SK-N-SH treated with all-trans-retinoic acid at 6 μM for 48 hours (cell line): ENCODE measurements at regions not wholly inside any gene's neighbourhood (a gene's known extent, or its start where the extent isn't known, plus 50 kb on each side); places are given as distances from the start of the nearest gene placed in this dataset.

ENCODE experiments used
- ATAC-seq: fragments of 200-7000 bp; cut with Tn5 transposase; 3 replicates; pipeline ENCODE4 v1.9.1; 2020; ENCODE audit warnings: mild to moderate bottlenecking, moderate library complexity
- ARNTL ChIP-seq: fragments of 450-650 bp; formaldehyde crosslinking; IDR thresholded peaks from 2 replicates; pipeline ENCODE4 v1.5.0; 2020; ENCODE audit warnings: low read depth, mild to moderate bottlenecking, moderate library complexity, borderline replicate concordance
- BACH2 ChIP-seq: fragments of 250-450 bp; sonication (Bioruptor Pico); IDR thresholded peaks from 2 replicates; pipeline ENCODE4 v1.9.0; 2021; ENCODE audit warnings: mild to moderate bottlenecking, borderline replicate concordance
- CREB5 ChIP-seq: fragments of 250-450 bp; sonication (Bioruptor Pico); IDR thresholded peaks from 2 replicates; pipeline ENCODE4 v1.5.1; 2020; ENCODE audit warnings: low read depth, mild to moderate bottlenecking, moderate library complexity
- CSDC2 ChIP-seq: fragments of 250-450 bp; sonication (Bioruptor Pico); IDR thresholded peaks from 2 replicates; pipeline ENCODE4 v1.5.0; 2020; ENCODE audit warnings: mild to moderate bottlenecking, moderate library complexity
- CSRNP3 ChIP-seq: fragments of 250-450 bp; sonication (Bioruptor Pico); IDR thresholded peaks from 2 replicates; pipeline ENCODE4 v1.5.1; 2021; ENCODE audit warnings: mild to moderate bottlenecking, moderate library complexity
- ESRRG ChIP-seq: fragments of 250-450 bp; sonication (Bioruptor Pico); IDR thresholded peaks from 2 replicates; pipeline ENCODE4 v1.6.1; 2021; ENCODE audit warnings: mild to moderate bottlenecking
- GLIS3 ChIP-seq: fragments of 250-450 bp; sonication (Bioruptor Pico); IDR thresholded peaks from 2 replicates; pipeline ENCODE4 v1.5.0; 2020; ENCODE audit warnings: mild to moderate bottlenecking, moderate library complexity
- ISL1 ChIP-seq: fragments of 250-450 bp; sonication (Bioruptor Pico); IDR thresholded peaks from 2 replicates; pipeline ENCODE4 v2.1.2; 2022; ENCODE audit warnings: mild to moderate bottlenecking, moderate library complexity
- OSR1 ChIP-seq: fragments of 250-450 bp; sonication (Bioruptor Pico); IDR thresholded peaks from 2 replicates; pipeline ENCODE4 v1.8.0; 2022; ENCODE audit warnings: moderate library complexity, mild to moderate bottlenecking, inconsistent platforms
- POU6F1 ChIP-seq: fragments of 250-450 bp; sonication (Bioruptor Pico); IDR thresholded peaks from 2 replicates; pipeline ENCODE4 v1.8.0; 2021; ENCODE audit warnings: low read depth, mild to moderate bottlenecking, moderate library complexity, borderline replicate concordance
- PPARA ChIP-seq: fragments of 250-450 bp; sonication (Bioruptor Pico); IDR thresholded peaks from 2 replicates; pipeline ENCODE4 v1.5.0; 2020; ENCODE audit warnings: mild to moderate bottlenecking, borderline replicate concordance
- RARB ChIP-seq: fragments of 250-450 bp; sonication (Bioruptor Pico); IDR thresholded peaks from 2 replicates; pipeline ENCODE4 v1.8.0; 2021; ENCODE audit warnings: mild to moderate bottlenecking, moderate library complexity
- SNAI2 ChIP-seq: fragments of 250-450 bp; sonication (Bioruptor Pico); IDR thresholded peaks from 2 replicates; pipeline ENCODE4 v1.5.0; 2020; ENCODE audit warnings: mild to moderate bottlenecking, moderate library complexity
- TCF4 ChIP-seq: fragments of 250-450 bp; sonication (Bioruptor Pico); IDR thresholded peaks from 2 replicates; pipeline ENCODE4 v1.8.0; 2021; ENCODE audit warnings: mild to moderate bottlenecking, moderate library complexity, borderline replicate concordance
- TOX ChIP-seq: fragments of 250-450 bp; sonication (Bioruptor Pico); IDR thresholded peaks from 2 replicates; pipeline ENCODE4 v1.8.0; 2021; ENCODE audit warnings: mild to moderate bottlenecking, moderate library complexity, borderline replicate concordance
- TSHZ2 ChIP-seq: fragments of 250-450 bp; sonication (Bioruptor Pico); IDR thresholded peaks from 2 replicates; pipeline ENCODE4 v1.5.0; 2020; ENCODE audit warnings: mild to moderate bottlenecking, moderate library complexity
- ZC3H10 ChIP-seq: fragments of 250-450 bp; sonication (Bioruptor Pico); IDR thresholded peaks from 2 replicates; pipeline ENCODE4 v1.5.1; 2021; ENCODE audit warnings: mild to moderate bottlenecking, moderate library complexity
- ZFP3 ChIP-seq: fragments of 250-450 bp; sonication (Bioruptor Pico); IDR thresholded peaks from 2 replicates; pipeline ENCODE4 v1.5.0; 2020; ENCODE audit warnings: mild to moderate bottlenecking, moderate library complexity
- ZFP30 ChIP-seq: fragments of 450-650 bp; formaldehyde crosslinking; IDR thresholded peaks from 2 replicates; pipeline ENCODE4 v1.5.0; 2022; ENCODE audit warnings: mild to moderate bottlenecking, moderate library complexity
- ZNF565 ChIP-seq: fragments of 450-650 bp; formaldehyde crosslinking; conservative IDR thresholded peaks from 2 replicates; pipeline ENCODE4 v1.5.0; 2020; ENCODE audit warnings: low read depth, mild to moderate bottlenecking, moderate library complexity
- ZNF70 ChIP-seq: fragments of 450-650 bp; formaldehyde crosslinking; IDR thresholded peaks from 2 replicates; pipeline ENCODE4 v1.5.0; 2020; ENCODE audit warnings: mild to moderate bottlenecking, moderate library complexity
- ZNF8 ChIP-seq: fragments of 450-650 bp; formaldehyde crosslinking; IDR thresholded peaks from 2 replicates; pipeline ENCODE4 v1.5.0; 2020; ENCODE audit warnings: mild to moderate bottlenecking, moderate library complexity

GRCh38 chr5:126129431-126129830 lies 293.8 kb upstream of the GRAMD2B start:
- no peak for ATAC-seq
- no peak for TF ChIP-seq ZFP30 (CRISPR knock-in tag)
- TF ChIP-seq ARNTL (CRISPR knock-in tag) = no peak
- no peak for TF ChIP-seq ZNF70
- no peak for TF ChIP-seq OSR1 (CRISPR knock-in tag)
- TF ChIP-seq CSRNP3 (CRISPR knock-in tag) = no peak
- TF ChIP-seq TOX (CRISPR knock-in tag) = no peak
- no peak for TF ChIP-seq SNAI2 (CRISPR knock-in tag)
- TF ChIP-seq RARB (CRISPR knock-in tag) = no peak
- no peak for TF ChIP-seq ZC3H10
- TF ChIP-seq ZFP3 (CRISPR knock-in tag) = no peak
- TF ChIP-seq ZNF565 (CRISPR knock-in tag) = no peak
- TF ChIP-seq ESRRG (CRISPR knock-in tag) = no peak
- no peak for TF ChIP-seq BACH2 (CRISPR knock-in tag)
- no peak for TF ChIP-seq ZNF8 (CRISPR knock-in tag)
- TF ChIP-seq TCF4 (CRISPR knock-in tag) = no peak
- TF ChIP-seq ISL1 (CRISPR knock-in tag) = no peak
- TF ChIP-seq POU6F1 = no peak
- no peak for TF ChIP-seq GLIS3
- no peak for TF ChIP-seq CSDC2 (CRISPR knock-in tag)

GRCh38 chr5:126133424-126133823 lies 289.8 kb upstream of the GRAMD2B start:
- no peak for TF ChIP-seq ZNF70
- TF ChIP-seq ZC3H10 = no peak
- TF ChIP-seq ISL1 (CRISPR knock-in tag) = no peak
- no peak for TF ChIP-seq OSR1 (CRISPR knock-in tag)
- TF ChIP-seq BACH2 (CRISPR knock-in tag) = no peak
- no peak for TF ChIP-seq CSDC2 (CRISPR knock-in tag)
- TF ChIP-seq GLIS3 = no peak
- TF ChIP-seq CSRNP3 (CRISPR knock-in tag) = no peak
- no peak for TF ChIP-seq SNAI2 (CRISPR knock-in tag)
- TF ChIP-seq TOX (CRISPR knock-in tag) = no peak
- no peak for TF ChIP-seq CREB5 (CRISPR knock-in tag)
- no peak for TF ChIP-seq ZFP30 (CRISPR knock-in tag)
- no peak for TF ChIP-seq ARNTL (CRISPR knock-in tag)
- TF ChIP-seq TCF4 (CRISPR knock-in tag) = no peak
- TF ChIP-seq ZNF8 (CRISPR knock-in tag) = no peak
- no peak for TF ChIP-seq TSHZ2 (CRISPR knock-in tag)
- no peak for TF ChIP-seq PPARA (CRISPR knock-in tag)
- ATAC-seq = no peak

- peak; percentile 35 for ATAC-seq
- no peak for TF ChIP-seq ZFP3 (CRISPR knock-in tag)
- TF ChIP-seq ZFP30 (CRISPR knock-in tag) = no peak
- TF ChIP-seq, all 23 proteins: peak for 0
Measured at GRCh38 chr5:126137891-126138280, 285.3 kb upstream of the GRAMD2B start.
